HepG2 (cell line): ENCODE measurements at regions not wholly inside any gene's neighbourhood (a gene's known extent, or its start where the extent isn't known, plus 50 kb on each side); places are given as distances from the start of the nearest gene placed in this dataset.

Experiments
- ATAC-seq: fragments of 200-7000 bp; cut with Tn5 transposase; 3 replicates; pipeline ENCODE4 v1.9.1; 2020; ENCODE audit warnings: mild to moderate bottlenecking, moderate library complexity
- BruUV-seq: library from RNA; stranded (reverse); fragments of 400-500 nt; replicated peaks from 2 replicates; lab custom pipeline; 2021; lab: Mats Ljungman, UMichigan
- CTCF ChIA-PET: fragments of 300-600 bp; formaldehyde crosslinking; extraction: SDS; loops from one replicate; lab custom pipeline; 2021; ENCODE audit warnings: low total read pairs, inconsistent platforms, low intra/inter-chr PET ratio; lab: Yijun Ruan, JAX
- POLR2A ChIA-PET: fragments of 350-600 bp; sonication (Branson Sonifier 250); formaldehyde crosslinking; loops from one replicate; lab custom pipeline; 2020; ENCODE audit warnings: antibody characterized with exemption, inconsistent platforms; lab: Yijun Ruan, JAX
- DNase-seq: peaks from one replicate; pipeline ENCODE4 v3.0.0-alpha.2; 2015; ENCODE audit warnings: low spot score
- FAIRE-seq: peaks from 3 replicates; lab custom pipeline; 2011; peaks lifted over from hg19 to GRCh38; lab: Jason Lieb, UNC
- H2AFZ ChIP-seq: one replicate; pipeline ENCODE4 v1.6.1; 2011; ENCODE audit warnings: low read length, inconsistent platforms
- H3K27ac ChIP-seq: fragments of 300-600 bp; 3 replicates; pipeline ENCODE4 v1.8.0; 2011; ENCODE audit warnings: mixed run types, mild to moderate bottlenecking, mixed read lengths, low read length, inconsistent platforms; ENCODE audit not compliant: insufficient read depth; ENCODE audit errors: extremely low read length
- H3K27me3 ChIP-seq, 2 experiments: fragments of 200-600 bp in 1 of 2; 2 replicates in 1 of 2; 3 replicates in 1 of 2; pipeline versions ENCODE4 v1.6.0 to v1.8.0; 2011; ENCODE audit warnings: low read length in 2 of 2, mild to moderate bottlenecking in 2 of 2, moderate library complexity in 2 of 2, inconsistent platforms in 1 of 2; ENCODE audit not compliant: insufficient read depth in 2 of 2, control insufficient read depth in 1 of 2
- H3K36me3 ChIP-seq, 2 experiments: fragments of 200-600 bp in 1 of 2; replicated peaks in 1 of 2; 2 replicates in 1 of 2; 3 replicates in 1 of 2; pipeline versions ENCODE4 v1.5.1 to v1.8.0; 2011; ENCODE audit warnings: low read length in 2 of 2, inconsistent platforms in 1 of 2; ENCODE audit not compliant: insufficient read depth in 2 of 2, control insufficient read depth in 1 of 2
- H3K4me1 ChIP-seq: 2 replicates; pipeline ENCODE4 v1.5.1; 2012; ENCODE audit warnings: low read length, inconsistent platforms; ENCODE audit not compliant: insufficient read depth
- H3K4me2 ChIP-seq: 2 replicates; pipeline ENCODE4 v1.6.0; 2011; ENCODE audit warnings: low read depth, low read length, inconsistent platforms
- H3K4me3 ChIP-seq, 3 experiments: fragments of 200-600 bp in 1 of 3; sonication (generic), shearing (Covaris generic) in 1 of 3; replicated peaks in 1 of 3; 2 replicates each; pipeline ENCODE4 v1.5.1; 2011 to 2016; ENCODE audit warnings: low read length in 3 of 3, inconsistent platforms in 2 of 3, low read depth in 2 of 3, mild to moderate bottlenecking in 2 of 3, control low read depth in 1 of 3, mixed read lengths in 1 of 3; ENCODE audit not compliant: insufficient read depth in 1 of 3
- H3K79me2 ChIP-seq: one replicate; pipeline ENCODE4 v1.6.1; 2011; ENCODE audit warnings: low read length, inconsistent platforms; ENCODE audit not compliant: insufficient read depth
- H3K9ac ChIP-seq: 2 replicates; pipeline ENCODE4 v1.6.0; 2011; ENCODE audit warnings: mild to moderate bottlenecking, low read depth, low read length, inconsistent platforms; ENCODE audit not compliant: insufficient read depth
- H3K9me3 ChIP-seq: 2 replicates; pipeline ENCODE4 v1.5.1; 2012; ENCODE audit warnings: mild to moderate bottlenecking, low read length
- H4K20me1 ChIP-seq: 2 replicates; pipeline ENCODE4 v1.6.0; 2011; ENCODE audit warnings: inconsistent platforms, mild to moderate bottlenecking, low read length, moderate library complexity; ENCODE audit not compliant: insufficient read depth
- ARNT ChIP-seq: fragments of 450-650 bp; IDR thresholded peaks from 2 replicates; pipeline ENCODE4 v1.6.1; 2017
- ATF4 ChIP-seq, 2 experiments: fragments of 450-650 bp in 1 of 2; sonication (generic) in 1 of 2; formaldehyde crosslinking; IDR thresholded peaks; 2 replicates each; pipeline versions ENCODE4 v1.5.0 to v1.8.0; 2020 to 2022; ENCODE audit warnings: mild to moderate bottlenecking in 1 of 2, missing genetic modification reagents in 1 of 2
- CERS6 ChIP-seq: sonication (generic); formaldehyde crosslinking; IDR thresholded peaks from 2 replicates; pipeline ENCODE4 v1.5.0; 2020; ENCODE audit warnings: missing genetic modification reagents
- ELK4 ChIP-seq: sonication (generic); formaldehyde crosslinking; IDR thresholded peaks from 2 replicates; pipeline ENCODE4 v1.9.0; 2021; ENCODE audit warnings: missing genetic modification reagents, borderline replicate concordance
- HIVEP1 ChIP-seq: sonication (generic); formaldehyde crosslinking; IDR thresholded peaks from 2 replicates; pipeline ENCODE4 v1.4.0; 2020; ENCODE audit warnings: mild to moderate bottlenecking, missing genetic modification reagents
- MAFF ChIP-seq: IDR thresholded peaks from 2 replicates; pipeline ENCODE4 v1.6.1; 2011; ENCODE audit warnings: low read depth, low read length, improper control_type of control experiment
- PREB ChIP-seq: sonication (generic); formaldehyde crosslinking; IDR thresholded peaks from 2 replicates; pipeline ENCODE4 v1.4.0; 2020; ENCODE audit warnings: missing genetic modification reagents
- SAFB2 ChIP-seq: sonication (generic); formaldehyde crosslinking; IDR thresholded peaks from 2 replicates; pipeline ENCODE4 v1.5.1; 2020; ENCODE audit warnings: missing genetic modification reagents, low read depth, mild to moderate bottlenecking, borderline replicate concordance
- SNAI1 ChIP-seq: sonication (generic); formaldehyde crosslinking; IDR thresholded peaks from 2 replicates; pipeline ENCODE4 v1.5.0; 2020; ENCODE audit warnings: mild to moderate bottlenecking, missing genetic modification reagents, borderline replicate concordance
- TFDP2 ChIP-seq: sonication (generic); formaldehyde crosslinking; IDR thresholded peaks from 2 replicates; pipeline ENCODE4 v1.4.0; 2020; ENCODE audit warnings: missing genetic modification reagents
- U2AF2 ChIP-seq: fragments of 200-400 bp; formaldehyde crosslinking; IDR thresholded peaks from 2 replicates; pipeline ENCODE4 v1.6.1; 2017; ENCODE audit warnings: low read depth, mild to moderate bottlenecking, low read length
- ZBTB10 ChIP-seq: sonication (generic); formaldehyde crosslinking; IDR thresholded peaks from 2 replicates; pipeline ENCODE4 v1.4.0; 2020; ENCODE audit warnings: missing genetic modification reagents, borderline replicate concordance
- ZBTB38 ChIP-seq: sonication (generic); formaldehyde crosslinking; IDR thresholded peaks from 2 replicates; pipeline ENCODE4 v1.5.1; 2020; ENCODE audit warnings: mild to moderate bottlenecking, missing genetic modification reagents
- ZIK1 ChIP-seq: sonication (generic); formaldehyde crosslinking; IDR thresholded peaks from 2 replicates; pipeline ENCODE4 v1.5.0; 2020; ENCODE audit warnings: mild to moderate bottlenecking, low read depth, missing genetic modification reagents, borderline replicate concordance
- ZNF263 ChIP-seq: sonication (generic); formaldehyde crosslinking; IDR thresholded peaks from 2 replicates; pipeline ENCODE4 v1.4.0; 2020; ENCODE audit warnings: missing genetic modification reagents
- ZNF709 ChIP-seq: sonication (generic); formaldehyde crosslinking; IDR thresholded peaks from 2 replicates; pipeline ENCODE4 v1.5.0; 2020; ENCODE audit warnings: mild to moderate bottlenecking, missing genetic modification reagents
- in situ Hi-C: cut with HindIII; loops from 2 replicates; pipeline ENCODE4 v1.10.0; 2017; ENCODE audit warnings: low pct_unique_long_range_greater_than_20kb; ENCODE audit not compliant: extremely low pct_ligation_motif_present
- intact Hi-C: fragments of 100-400 bp; cut with micrococcal nuclease; formaldehyde crosslinking; loops from one replicate; pipeline ENCODE4 v1.10.0; 2022; ENCODE audit not compliant: unreplicated experiment

- no peak for ATAC-seq
- intact Hi-C loops (no loop called here), in situ Hi-C loops (no loop called here)
- H3K4me3 ChIP-seq = no peak overlapping the region
- no peaks in the 10 kb centered on the region for H3K36me3 ChIP-seq
- no peaks in the 10 kb centered on the region for H3K27me3 ChIP-seq
- BruUV-seq = no TSS peak
- ChIA-PET POLR2A (no interaction called here), CTCF (no interaction called here)
- no peak overlapping the region for H3K27ac ChIP-seq
- no peak for FAIRE-seq
- no peaks in the 10 kb centered on the region for H4K20me1 ChIP-seq
- no peak overlapping the region for H3K9ac ChIP-seq
- peaks cover 95% of the 10 kb centered on the region for H3K9me3 ChIP-seq
- no peaks in the 10 kb centered on the region for H3K79me2 ChIP-seq
- H3K4me1 ChIP-seq = no peaks in the 10 kb centered on the region
- H2AFZ ChIP-seq = no peak overlapping the region
- no peak for DNase-seq
- H3K4me2 ChIP-seq = no peak overlapping the region
- no peak for TF ChIP-seq ZBTB10 (CRISPR knock-in tag)
- TF ChIP-seq ELK4 (CRISPR knock-in tag) = no peak
- no peak for TF ChIP-seq CERS6 (CRISPR knock-in tag)
- TF ChIP-seq TFDP2 (CRISPR knock-in tag) = no peak
- no peak for TF ChIP-seq ZIK1 (CRISPR knock-in tag)
- TF ChIP-seq MAFF = no peak
- no peak for TF ChIP-seq U2AF2
- no peak for TF ChIP-seq ATF4 (CRISPR knock-in tag; IDR thresholded peaks at IDR 0.05)
- TF ChIP-seq ARNT = no peak
- TF ChIP-seq SAFB2 = no peak
- no peak for TF ChIP-seq PREB (CRISPR knock-in tag)
- no peak for TF ChIP-seq ZNF709 (CRISPR knock-in tag)
- no peak for TF ChIP-seq ZNF263 (CRISPR knock-in tag)
- no peak for TF ChIP-seq ZBTB38 (CRISPR knock-in tag)
- TF ChIP-seq HIVEP1 (CRISPR knock-in tag) = no peak
- no peak for TF ChIP-seq SNAI1 (CRISPR knock-in tag)
Measured at GRCh38 chr1:163777205-163777604, 455.5 kb downstream of the NUF2 start.
